HCT116 (cell line): ENCODE measurements at regions not wholly inside any gene's neighbourhood (a gene's known extent, or its start where the extent isn't known, plus 50 kb on each side); places are given as distances from the start of the nearest gene placed in this dataset.

ENCODE experiments used
- ATAC-seq: fragments of 200-7000 bp; cut with Tn5 transposase; 2 replicates; pipeline ENCODE4 v1.9.1; 2020; ENCODE audit warnings: mild to moderate bottlenecking, moderate library complexity
- BruUV-seq: library from RNA; stranded (reverse); fragments of 400-500 nt; replicated peaks from 2 replicates; lab custom pipeline; 2021; lab: Mats Ljungman, UMichigan
- CTCF ChIA-PET: fragments of 300-600 bp; sonication (Branson Sonifier 250); formaldehyde crosslinking; loops from one replicate; lab custom pipeline; 2021; ENCODE audit warnings: antibody characterized with exemption; lab: Charles Lee
- POLR2A ChIA-PET: fragments of 300-600, 350-600 bp; sonication (Branson Sonifier 250); formaldehyde crosslinking; loops from one replicate; lab custom pipeline; 2021; ENCODE audit warnings: antibody characterized with exemption; lab: Charles Lee
- RAD21 ChIA-PET, 2 experiments: fragments of 300-600 bp; sonication (Branson Sonifier 250); formaldehyde crosslinking; loops; one replicate each; lab custom pipeline; 2023; ENCODE audit warnings: low total read pairs in 2 of 2; ENCODE audit not compliant: uncharacterized antibody in 2 of 2, unreplicated experiment in 2 of 2, low non-redundant PET in 1 of 2; lab: Charles Lee
- DNase-seq: peaks from one replicate; pipeline ENCODE4 v3.0.0-alpha.2; 2010; ENCODE audit warnings: low read depth, low spot score
- H2AFZ ChIP-seq: fragments of 200-600 bp; shearing (Covaris generic), sonication (generic); 2 replicates; pipeline ENCODE4 v1.6.1; 2017; ENCODE audit warnings: low read depth, mixed run types, mixed read lengths, antibody characterized with exemption, low read length; ENCODE audit not compliant: poor library complexity, severe bottlenecking
- H3K27ac ChIP-seq: 2 replicates; pipeline ENCODE4 v1.5.1; 2012; ENCODE audit warnings: low read depth, low read length
- H3K27me3 ChIP-seq: fragments of 200-600 bp; sonication (generic); 2 replicates; pipeline ENCODE4 v1.6.1; 2016; ENCODE audit warnings: mixed run types, low read length, mixed read lengths; ENCODE audit not compliant: insufficient read depth
- H3K36me3 ChIP-seq, 2 experiments: fragments of 200-500 bp in 1 of 2; fragments of 200-600 bp in 1 of 2; sonication (Bioruptor generic) in 1 of 2; sonication (generic) in 1 of 2; 2 replicates each; pipeline versions ENCODE4 v1.5.1 to v1.6.1; 2014 to 2016; ENCODE audit warnings: low read length in 2 of 2, inconsistent platforms in 1 of 2, mixed read lengths in 1 of 2, mixed run types in 1 of 2; ENCODE audit not compliant: insufficient read depth in 2 of 2, control insufficient read depth in 1 of 2
- H3K4me1 ChIP-seq, 2 experiments: fragments of 200-600 bp in 1 of 2; sonication (generic) in 1 of 2; 2 replicates each; pipeline versions ENCODE4 v1.5.1 to v1.6.1; 2012 to 2017; ENCODE audit warnings: low read length in 2 of 2, inconsistent platforms in 1 of 2, mild to moderate bottlenecking in 1 of 2, mixed read lengths in 1 of 2, mixed run types in 1 of 2, moderate library complexity in 1 of 2; ENCODE audit not compliant: insufficient read depth in 2 of 2, control insufficient read depth in 1 of 2
- H3K4me2 ChIP-seq: fragments of 200-600 bp; sonication (generic); 2 replicates; pipeline ENCODE4 v1.6.1; 2017; ENCODE audit warnings: mixed run types, low read length, mixed read lengths
- H3K4me3 ChIP-seq, 2 experiments: fragments of 200-600 bp in 1 of 2; sonication (generic) in 1 of 2; replicated peaks in 1 of 2; 2 replicates each; pipeline ENCODE4 v1.5.1; 2011 to 2016; ENCODE audit warnings: low read length in 2 of 2, control low read depth in 1 of 2, low read depth in 1 of 2, mild to moderate bottlenecking in 1 of 2, mixed read lengths in 1 of 2, mixed run types in 1 of 2
- H3K79me2 ChIP-seq: fragments of 200-600 bp; sonication (generic); 2 replicates; pipeline ENCODE4 v1.6.1; 2017; ENCODE audit warnings: mild to moderate bottlenecking, mixed run types, low read length, moderate library complexity, mixed read lengths; ENCODE audit not compliant: insufficient read depth
- H3K9ac ChIP-seq: fragments of 200-600 bp; sonication (generic); 2 replicates; pipeline ENCODE4 v1.6.1; 2016; ENCODE audit warnings: low read length, mixed read lengths
- H3K9me2 ChIP-seq: fragments of 200-600 bp; sonication (generic), shearing (Covaris generic); 2 replicates; pipeline ENCODE4 v1.6.1; 2017; ENCODE audit warnings: mixed run types, mild to moderate bottlenecking, moderate library complexity; ENCODE audit not compliant: insufficient read depth
- H3K9me3 ChIP-seq, 2 experiments: fragments of 200-500 bp in 1 of 2; fragments of 200-600 bp in 1 of 2; sonication (Bioruptor generic) in 1 of 2; sonication (generic) in 1 of 2; 2 replicates each; pipeline ENCODE4 v1.6.1; 2014 to 2017; ENCODE audit warnings: low read length in 2 of 2, mixed read lengths in 2 of 2, inconsistent platforms in 1 of 2, low read depth in 1 of 2, mild to moderate bottlenecking in 1 of 2, mixed run types in 1 of 2, moderate library complexity in 1 of 2; ENCODE audit not compliant: control insufficient read depth in 1 of 2, insufficient read depth in 1 of 2
- H4K20me1 ChIP-seq: fragments of 200-600 bp; sonication (generic), shearing (Covaris generic); 2 replicates; pipeline ENCODE4 v1.6.1; 2017; ENCODE audit warnings: mixed run types, mild to moderate bottlenecking, moderate library complexity; ENCODE audit not compliant: insufficient read depth
- CEBPB ChIP-seq: IDR thresholded peaks from 2 replicates; pipeline ENCODE4 v1.6.1; 2012; ENCODE audit warnings: low read depth
- EZH2 ChIP-seq: fragments of 200-600 bp; sonication (generic); IDR thresholded peaks from 2 replicates; pipeline ENCODE4 v1.6.1; 2017; ENCODE audit warnings: antibody characterized with exemption, mixed run types
- POLR2A ChIP-seq: IDR thresholded peaks from 2 replicates; pipeline ENCODE4 v1.7.0; 2011; ENCODE audit warnings: borderline replicate concordance; ENCODE audit not compliant: insufficient read depth, insufficient read length; ENCODE audit errors: extremely low read depth
- POLR2AphosphoS5 ChIP-seq: IDR thresholded peaks from 2 replicates; pipeline ENCODE4 v1.6.1; 2011; ENCODE audit warnings: mild to moderate bottlenecking, low read depth, low read length, moderate library complexity
- SP1 ChIP-seq: IDR thresholded peaks from 2 replicates; pipeline ENCODE4 v1.6.1; 2012; ENCODE audit warnings: low read depth
- SRF ChIP-seq: IDR thresholded peaks from 2 replicates; pipeline ENCODE4 v1.6.1; 2012; ENCODE audit warnings: low read depth
- intact Hi-C: fragments of 100-400 bp; cut with micrococcal nuclease; formaldehyde crosslinking; loops from 2 replicates; pipeline ENCODE4 v1.10.0; 2022
- TF ChIP-seq, protein P1 (sequence below): IDR thresholded peaks from 2 replicates; pipeline ENCODE4 v1.6.1; 2011; ENCODE audit warnings: mild to moderate bottlenecking, low read length, moderate library complexity; ENCODE audit not compliant: insufficient replicate concordance; ENCODE audit errors: extremely low read depth
- TF ChIP-seq, protein P2 (sequence below): IDR thresholded peaks from 2 replicates; pipeline ENCODE4 v1.6.1; 2012
- TF ChIP-seq, protein P3 (sequence below): IDR thresholded peaks from 2 replicates; pipeline ENCODE4 v1.6.1; 2012

DNA sequence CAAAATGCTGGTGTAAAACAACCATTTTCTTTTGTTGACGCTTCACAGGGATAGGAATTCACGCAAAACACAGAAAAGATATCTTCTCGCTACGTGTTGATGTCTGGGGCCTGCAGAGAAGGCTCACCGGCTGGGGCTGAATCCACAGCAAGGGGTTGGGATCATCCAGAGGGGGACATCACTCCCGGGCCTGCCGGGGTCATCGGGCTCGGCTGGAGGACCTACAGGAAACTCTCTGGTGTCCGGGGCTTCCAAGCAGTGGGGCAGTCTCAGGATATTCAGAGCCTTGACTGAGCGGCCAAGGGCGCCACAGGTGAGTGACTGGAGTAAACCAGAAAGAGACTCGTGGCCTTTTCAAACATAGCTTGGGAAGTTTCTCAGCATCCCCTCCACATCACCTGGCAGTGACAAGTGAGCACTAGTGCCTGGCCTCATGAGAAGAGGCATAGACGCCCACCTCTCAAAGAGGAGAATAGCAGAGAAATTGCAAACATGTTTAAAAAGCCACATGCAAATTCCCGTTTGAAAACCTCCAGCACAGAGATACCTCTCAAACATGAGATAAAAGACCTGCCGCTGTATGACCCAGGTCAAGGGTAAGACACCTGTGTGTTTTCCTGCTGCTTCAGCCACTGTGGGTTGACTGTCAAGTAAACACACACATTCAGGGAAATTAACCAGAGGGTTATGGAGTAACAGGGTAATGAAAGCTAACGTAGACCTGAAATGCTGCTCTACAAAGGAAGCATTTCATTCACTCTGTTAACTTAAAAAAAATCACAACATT is 50.8 kb upstream of the SIMC1 start:
- Histone ChIP-seq H3K4me1 (peaks cover 0 to 7% of the 10 kb centered on the region in 2 experiments; a peak in 1 of 4 replicates), H3K4me3 (no peak overlapping the region), H3K4me2 (no peak overlapping the region), H2AFZ (no peak overlapping the region), H3K36me3 (no peaks in the 10 kb centered on the region), H3K27me3 (no peaks in the 10 kb centered on the region), H3K9me3 (no peaks in the 10 kb centered on the region), H3K9ac (no peak overlapping the region), H3K9me2 (no peaks in the 10 kb centered on the region), H3K79me2 (no peaks in the 10 kb centered on the region), H3K27ac (no peak overlapping the region), H4K20me1 (no peaks in the 10 kb centered on the region)
- intact Hi-C loops: no loop called here
- ATAC-seq (no peak), DNase-seq (no peak)
- ChIA-PET RAD21 (no interaction called here), CTCF (no interaction called here), POLR2A (no interaction called here)
- TF ChIP-seq, protein P1, sequence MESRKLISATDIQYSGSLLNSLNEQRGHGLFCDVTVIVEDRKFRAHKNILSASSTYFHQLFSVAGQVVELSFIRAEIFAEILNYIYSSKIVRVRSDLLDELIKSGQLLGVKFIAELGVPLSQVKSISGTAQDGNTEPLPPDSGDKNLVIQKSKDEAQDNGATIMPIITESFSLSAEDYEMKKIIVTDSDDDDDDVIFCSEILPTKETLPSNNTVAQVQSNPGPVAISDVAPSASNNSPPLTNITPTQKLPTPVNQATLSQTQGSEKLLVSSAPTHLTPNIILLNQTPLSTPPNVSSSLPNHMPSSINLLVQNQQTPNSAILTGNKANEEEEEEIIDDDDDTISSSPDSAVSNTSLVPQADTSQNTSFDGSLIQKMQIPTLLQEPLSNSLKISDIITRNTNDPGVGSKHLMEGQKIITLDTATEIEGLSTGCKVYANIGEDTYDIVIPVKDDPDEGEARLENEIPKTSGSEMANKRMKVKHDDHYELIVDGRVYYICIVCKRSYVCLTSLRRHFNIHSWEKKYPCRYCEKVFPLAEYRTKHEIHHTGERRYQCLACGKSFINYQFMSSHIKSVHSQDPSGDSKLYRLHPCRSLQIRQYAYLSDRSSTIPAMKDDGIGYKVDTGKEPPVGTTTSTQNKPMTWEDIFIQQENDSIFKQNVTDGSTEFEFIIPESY: no peak
- no peak for TF ChIP-seq POLR2A
- TF ChIP-seq POLR2AphosphoS5: no peak
- no peak for TF ChIP-seq SP1
- TF ChIP-seq EZH2: no peak
- TF ChIP-seq, protein P2, sequence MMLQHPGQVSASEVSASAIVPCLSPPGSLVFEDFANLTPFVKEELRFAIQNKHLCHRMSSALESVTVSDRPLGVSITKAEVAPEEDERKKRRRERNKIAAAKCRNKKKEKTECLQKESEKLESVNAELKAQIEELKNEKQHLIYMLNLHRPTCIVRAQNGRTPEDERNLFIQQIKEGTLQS: no peak
- TF ChIP-seq, protein P3, sequence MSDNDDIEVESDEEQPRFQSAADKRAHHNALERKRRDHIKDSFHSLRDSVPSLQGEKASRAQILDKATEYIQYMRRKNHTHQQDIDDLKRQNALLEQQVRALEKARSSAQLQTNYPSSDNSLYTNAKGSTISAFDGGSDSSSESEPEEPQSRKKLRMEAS: no peak
- TF ChIP-seq CEBPB: no peak
- TF ChIP-seq SRF: no peak
- no TSS peak for BruUV-seq
